Esophagus muscularis mucosa (tissue), 4 donors: ENCODE measurements at regions not wholly inside any gene's neighbourhood (a gene's known extent, or its start where the extent isn't known, plus 50 kb on each side); places are given as distances from the start of the nearest gene placed in this dataset.
A peak's percentile ranks its signal among the peaks of the same experiment; 100 is the strongest.

Source experiments
- DNase-seq: peaks from one replicate; pipeline ENCODE4 v3.0.0-alpha.2; 2017; ENCODE audit errors: extremely low spot score
- H3K27ac ChIP-seq, 4 donors: fragments of 200-600 bp; sonication (generic); replicated peaks in 1 of 4; 1 replicate in 3 of 4; 2 replicates in 1 of 4; pipeline ENCODE4 v1.5.1; 2016 to 2019; ENCODE audit warnings: mild to moderate bottlenecking in 1 of 4
- H3K27me3 ChIP-seq, 4 donors: fragments of 200-600 bp; sonication (generic); one replicate each; pipeline versions ENCODE4 v1.5.1 to v1.6.0; 2016 to 2019
- H3K36me3 ChIP-seq, 4 donors: fragments of 200-600 bp; sonication (generic); one replicate each; pipeline ENCODE4 v1.5.1; 2016 to 2019
- H3K4me1 ChIP-seq, 4 donors: fragments of 200-600 bp; sonication (generic); one replicate each; pipeline ENCODE4 v1.5.1; 2016 to 2019
- H3K4me3 ChIP-seq, 4 donors: fragments of 200-600 bp; sonication (generic); 1 replicate in 2 of 4; 2 replicates in 2 of 4; pipeline ENCODE4 v1.5.1; 2016 to 2019; ENCODE audit warnings: mild to moderate bottlenecking in 4 of 4, moderate library complexity in 1 of 4
- H3K9me3 ChIP-seq, 4 donors: fragments of 200-600 bp; sonication (generic); 1 replicate in 3 of 4; 2 replicates in 1 of 4; pipeline ENCODE4 v1.5.1; 2016 to 2019
- EP300 ChIP-seq: sonication (generic); formaldehyde crosslinking; IDR thresholded peaks from one replicate; pipeline ENCODE4 v1.6.1; 2017; ENCODE audit warnings: antibody characterized with exemption
- POLR2A ChIP-seq: fragments of 450-650 bp; IDR thresholded peaks from one replicate; pipeline ENCODE4 v1.6.1; 2017; ENCODE audit warnings: antibody characterized with exemption, moderate library complexity, mild to moderate bottlenecking, low read depth
- POLR2AphosphoS5 ChIP-seq, 2 donors: sonication (generic); formaldehyde crosslinking; IDR thresholded peaks; one replicate each; pipeline ENCODE4 v1.6.1; 2017; ENCODE audit warnings: antibody characterized with exemption in 2 of 2
- WGBS: methylation state at CpG from one replicate; pipeline ENCODE4 v1.1.5; 2018; 5-methylcytosine and 5-hydroxymethylcytosine counted together
- intact Hi-C: fragments of 100-400 bp; cut with DNase I; formaldehyde crosslinking; loops from one replicate; pipeline ENCODE4 v1.15.1; 2023
- TF ChIP-seq, protein P1 (sequence below), 3 experiments: fragments of 200-600 bp in 2 of 3; fragments of 450-650 bp in 1 of 3; sonication (generic) in 2 of 3; IDR thresholded peaks; one replicate each; pipeline ENCODE4 v1.5.1; 2017 to 2019; ENCODE audit warnings: antibody characterized with exemption in 3 of 3, mild to moderate bottlenecking in 2 of 3, moderate library complexity in 1 of 3

DNA sequence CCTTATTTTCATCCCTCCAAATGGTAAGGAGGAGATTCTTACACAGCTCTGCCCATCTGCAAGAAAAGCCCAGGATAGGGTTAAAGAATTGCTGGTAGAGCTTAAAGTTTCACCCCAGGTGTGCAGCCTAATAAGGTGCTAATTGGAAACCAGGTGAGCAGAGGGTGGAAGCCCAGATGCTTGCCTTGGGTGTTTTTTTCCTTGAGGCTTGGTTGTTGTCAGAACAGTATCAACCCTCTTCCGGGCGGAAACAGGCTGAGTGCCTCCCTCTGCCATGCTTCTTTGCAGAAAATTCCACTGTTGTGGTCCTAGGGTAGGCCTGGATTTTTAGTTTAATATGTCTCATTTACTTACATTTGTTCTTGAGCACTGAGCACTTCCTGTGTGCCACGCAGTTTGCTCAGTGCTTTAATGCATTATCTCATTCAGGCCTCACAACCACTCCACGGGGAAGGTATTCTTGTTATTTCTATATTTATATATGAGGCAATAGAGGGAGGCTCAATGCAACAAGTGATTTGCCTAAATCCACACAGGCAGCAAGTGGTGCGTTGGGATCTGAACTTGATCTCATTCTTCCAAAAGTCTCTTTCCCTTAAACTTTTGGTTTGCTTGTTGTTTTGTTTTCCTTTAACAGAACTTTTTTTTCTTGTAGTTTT, 115.0 kb upstream of the LRIG1 start:
- DNase-seq: no peak
- peak overlapping the region in 1 of 4 donors; percentile 18 for H3K27ac ChIP-seq
- WGBS: 72% methylated on average over 5 of the region's 5 CpGs
- intact Hi-C loops: no loop called here
- H3K9me3 ChIP-seq: no peaks in the 10 kb centered on the region
- peaks cover 0 to 40% (median 32%) of the 10 kb centered on the region in 4 donors for H3K4me1 ChIP-seq
- H3K27me3 ChIP-seq: no peaks in the 10 kb centered on the region
- H3K4me3 ChIP-seq: no peak overlapping the region
- TF ChIP-seq, protein P1, sequence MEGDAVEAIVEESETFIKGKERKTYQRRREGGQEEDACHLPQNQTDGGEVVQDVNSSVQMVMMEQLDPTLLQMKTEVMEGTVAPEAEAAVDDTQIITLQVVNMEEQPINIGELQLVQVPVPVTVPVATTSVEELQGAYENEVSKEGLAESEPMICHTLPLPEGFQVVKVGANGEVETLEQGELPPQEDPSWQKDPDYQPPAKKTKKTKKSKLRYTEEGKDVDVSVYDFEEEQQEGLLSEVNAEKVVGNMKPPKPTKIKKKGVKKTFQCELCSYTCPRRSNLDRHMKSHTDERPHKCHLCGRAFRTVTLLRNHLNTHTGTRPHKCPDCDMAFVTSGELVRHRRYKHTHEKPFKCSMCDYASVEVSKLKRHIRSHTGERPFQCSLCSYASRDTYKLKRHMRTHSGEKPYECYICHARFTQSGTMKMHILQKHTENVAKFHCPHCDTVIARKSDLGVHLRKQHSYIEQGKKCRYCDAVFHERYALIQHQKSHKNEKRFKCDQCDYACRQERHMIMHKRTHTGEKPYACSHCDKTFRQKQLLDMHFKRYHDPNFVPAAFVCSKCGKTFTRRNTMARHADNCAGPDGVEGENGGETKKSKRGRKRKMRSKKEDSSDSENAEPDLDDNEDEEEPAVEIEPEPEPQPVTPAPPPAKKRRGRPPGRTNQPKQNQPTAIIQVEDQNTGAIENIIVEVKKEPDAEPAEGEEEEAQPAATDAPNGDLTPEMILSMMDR (IDR thresholded peaks at IDR 0.05): no peak
- TF ChIP-seq POLR2AphosphoS5 (IDR thresholded peaks at IDR 0.05) (peak in 1 of 2 donors; percentile 11), EP300 (no peak), POLR2A (no peak)
- no peaks in the 10 kb centered on the region for H3K36me3 ChIP-seq

DNA sequence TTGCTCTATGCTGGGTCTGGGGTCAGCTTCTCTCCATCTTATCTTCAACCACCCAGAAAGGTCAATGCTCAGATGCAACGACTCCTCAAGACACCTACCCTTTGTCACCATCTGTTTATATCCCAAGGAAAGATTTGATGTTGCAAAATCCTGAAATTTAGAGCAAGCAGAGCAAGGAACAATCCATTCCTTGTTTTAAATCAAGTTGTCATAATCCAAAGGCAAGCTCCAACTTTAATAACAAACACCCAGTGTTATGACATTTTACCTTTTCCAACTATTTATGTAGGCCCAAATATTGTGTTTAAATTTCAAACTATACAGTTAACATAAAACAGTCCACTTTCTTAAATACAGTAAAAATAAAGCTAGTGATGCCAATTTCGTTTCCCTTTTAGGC, 116.5 kb upstream of the LRIG1 start:
- WGBS: 32% methylated on average over 2 of the region's 2 CpGs
- H3K36me3 ChIP-seq: no peaks in the 10 kb centered on the region
- DNase-seq: no peak
- H3K9me3 ChIP-seq: no peaks in the 10 kb centered on the region
- H3K4me1 ChIP-seq: peaks cover 0 to 40% (median 32%) of the 10 kb centered on the region in 4 donors
- no peak overlapping the region for H3K4me3 ChIP-seq
- no peak for TF ChIP-seq POLR2AphosphoS5 (IDR thresholded peaks at IDR 0.05)
- no peak for TF ChIP-seq POLR2A
- intact Hi-C loops: no loop called here
- peak overlapping the region in 3 of 4 donors; percentile 40 to 48 (median 46) for H3K27ac ChIP-seq
- H3K27me3 ChIP-seq: no peaks in the 10 kb centered on the region

DNA sequence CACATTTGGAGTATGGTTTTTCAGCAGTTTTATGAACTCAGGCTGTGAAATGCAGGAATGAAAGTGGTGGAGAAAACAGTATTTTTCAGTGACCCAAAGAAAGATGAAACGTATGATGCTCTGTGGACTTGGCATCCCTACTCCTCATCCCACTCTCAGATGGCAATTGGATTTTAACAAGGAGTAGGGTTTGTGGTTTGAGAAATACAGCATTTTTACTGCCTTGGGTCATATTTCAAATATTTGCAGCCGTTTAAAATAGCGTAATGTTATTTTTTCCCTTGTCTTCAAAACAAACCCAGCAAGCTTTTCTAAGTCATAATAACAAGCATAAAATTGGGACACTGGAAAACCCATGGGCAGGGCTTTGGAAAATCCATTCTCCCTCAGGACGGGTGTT, 117.2 kb upstream of the LRIG1 start:
- TF ChIP-seq, protein P1 (IDR thresholded peaks at IDR 0.05): no peak
- no peak for TF ChIP-seq POLR2A
- no peak for TF ChIP-seq EP300
- no peak for TF ChIP-seq POLR2AphosphoS5 (IDR thresholded peaks at IDR 0.05)
- Histone ChIP-seq H3K9me3 (no peaks in the 10 kb centered on the region), H3K4me3 (no peak overlapping the region), H3K4me1 (peaks cover 0 to 40% (median 32%) of the 10 kb centered on the region in 4 donors), H3K27me3 (no peaks in the 10 kb centered on the region), H3K36me3 (no peaks in the 10 kb centered on the region), H3K27ac (peak overlapping the region in 3 of 4 donors; percentile 40 to 48 (median 46))
- intact Hi-C loops: no loop called here
- WGBS: 67% methylated on average over 4 of the region's 4 CpGs
- no peak for DNase-seq

DNA sequence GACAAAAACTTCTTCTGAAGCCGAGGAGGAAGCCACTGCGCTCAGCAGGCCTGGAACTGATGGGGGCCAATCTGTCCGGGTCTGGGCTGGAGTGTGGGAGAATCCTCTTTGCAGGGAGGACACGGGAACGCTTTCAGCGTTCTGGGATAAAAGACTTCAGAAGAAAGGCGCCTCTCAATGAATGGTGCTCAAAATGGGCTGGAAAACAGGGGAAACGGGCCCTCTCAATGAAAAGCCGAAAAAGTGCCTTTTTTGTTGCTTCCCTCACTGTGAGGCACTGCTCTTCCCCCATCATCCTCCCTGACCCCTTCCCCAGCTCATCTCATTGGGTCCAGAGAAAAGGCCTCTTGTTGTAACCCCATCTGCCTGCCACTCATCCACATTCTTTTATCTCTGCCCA, 119.5 kb upstream of the LRIG1 start:
- Histone ChIP-seq H3K4me1 (peaks cover 0 to 40% (median 36%) of the 10 kb centered on the region in 4 donors), H3K27ac (no peak overlapping the region), H3K9me3 (no peaks in the 10 kb centered on the region), H3K4me3 (no peak overlapping the region), H3K27me3 (no peaks in the 10 kb centered on the region), H3K36me3 (no peaks in the 10 kb centered on the region)
- intact Hi-C loops: no loop called here
- TF ChIP-seq, protein P1 (IDR thresholded peaks at IDR 0.05): no peak
- TF ChIP-seq POLR2A: no peak
- no peak for TF ChIP-seq POLR2AphosphoS5 (IDR thresholded peaks at IDR 0.05)
- no peak for TF ChIP-seq EP300
- no peak for DNase-seq
- 81% methylated on average over 9 of the region's 9 CpGs for WGBS

DNA sequence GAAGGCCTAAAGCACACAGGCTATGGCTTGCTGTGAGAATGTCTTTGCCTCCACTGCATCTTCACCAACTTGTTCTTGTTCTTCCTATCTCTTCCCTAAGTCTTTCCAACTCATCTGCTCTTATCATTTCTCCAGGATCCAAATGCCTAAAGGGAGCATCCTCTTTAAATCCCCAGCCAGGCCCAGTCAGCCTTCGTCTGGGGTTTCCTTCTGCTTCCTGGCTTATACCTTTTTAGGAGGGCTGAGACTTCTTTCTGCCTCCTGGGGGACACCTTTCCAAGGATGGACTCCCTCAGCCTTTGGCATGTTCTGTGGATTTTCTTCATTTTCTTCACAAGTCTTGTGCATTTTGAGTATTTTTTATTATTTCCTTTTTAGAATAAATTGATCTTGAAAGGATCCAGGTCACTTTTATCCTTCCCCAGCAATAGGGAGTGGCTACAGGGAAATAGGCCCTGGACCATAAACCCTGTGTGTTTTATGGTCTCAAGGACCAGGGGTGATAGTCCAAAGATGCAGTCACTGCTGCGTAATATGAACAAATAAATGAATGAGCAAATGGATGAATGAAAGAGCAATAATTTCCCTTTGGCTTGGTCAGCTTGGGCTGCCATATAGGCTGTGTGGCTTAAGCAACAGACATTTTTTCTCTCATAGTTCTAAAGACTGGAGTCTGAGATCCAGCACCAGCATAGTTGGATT, 122.1 kb upstream of the LRIG1 start:
- DNase-seq: no peak
- TF ChIP-seq POLR2AphosphoS5 (IDR thresholded peaks at IDR 0.05) (no peak), EP300 (no peak), POLR2A (no peak)
- TF ChIP-seq, protein P1 (IDR thresholded peaks at IDR 0.05): no peak
- no peak overlapping the region for H3K27ac ChIP-seq
- H3K9me3 ChIP-seq: no peaks in the 10 kb centered on the region
- no peaks in the 10 kb centered on the region for H3K27me3 ChIP-seq
- WGBS: 95% methylated on average over 2 of the region's 2 CpGs
- H3K4me1 ChIP-seq: peaks cover 0 to 20% (median 17%) of the 10 kb centered on the region in 4 donors
- no peak overlapping the region for H3K4me3 ChIP-seq
- intact Hi-C loops: no loop called here
- H3K36me3 ChIP-seq: no peaks in the 10 kb centered on the region
